C4-2B (cell line): ENCODE measurements at regions not wholly inside any gene's neighbourhood (a gene's known extent, or its start where the extent isn't known, plus 50 kb on each side); places are given as distances from the start of the nearest gene placed in this dataset.

Experiments used
- H3K27ac ChIP-seq: fragments of 450-650 bp; 2 replicates; pipeline ENCODE4 v1.5.1; 2017
- CTCF ChIP-seq: fragments of 450-650 bp; conservative IDR thresholded peaks from 2 replicates; pipeline ENCODE4 v1.5.1; 2017; ENCODE audit warnings: mild to moderate bottlenecking
- ZFX ChIP-seq: fragments of 450-650 bp; IDR thresholded peaks from 2 replicates; pipeline ENCODE4 v1.6.1; 2017

- H3K27ac ChIP-seq, result no peak overlapping the region
- TF ChIP-seq ZFX (no peak), CTCF (no peak)
Measured at GRCh38 chr2:133654949-133655348, 86.7 kb upstream of the NCKAP5 start.

- no peak overlapping the region for H3K27ac ChIP-seq
- TF ChIP-seq ZFX (no peak), CTCF (no peak)
Measured at GRCh38 chr2:133655610-133656009, 87.3 kb upstream of the NCKAP5 start.

GRCh38 chr2:133657591-133657990, 89.3 kb upstream of the NCKAP5 start:
- no peak overlapping the region for H3K27ac ChIP-seq

GRCh38 chr2:133658020-133658903, 90.0 kb upstream of the NCKAP5 start:
- TF ChIP-seq CTCF, result no peak
- TF ChIP-seq ZFX, result no peak
- no peak overlapping the region for H3K27ac ChIP-seq

More at GRCh38 chr2:133657591-133657990, 89.3 kb upstream of the NCKAP5 start:
- no peak for TF ChIP-seq CTCF
- no peak for TF ChIP-seq ZFX

GRCh38 chr2:133660510-133660909, 92.2 kb upstream of the NCKAP5 start:
- H3K27ac ChIP-seq, result no peak overlapping the region
- TF ChIP-seq CTCF (no peak), ZFX (no peak)

GRCh38 chr2:133661392-133661791, 93.1 kb upstream of the NCKAP5 start:
- TF ChIP-seq CTCF, result no peak
- no peak for TF ChIP-seq ZFX
- H3K27ac ChIP-seq, result no peak overlapping the region

GRCh38 chr2:133666621-133667020, 98.4 kb upstream of the NCKAP5 start:
- no peak overlapping the region for H3K27ac ChIP-seq
- TF ChIP-seq CTCF, result no peak
- TF ChIP-seq ZFX, result no peak
